ENCODE measurements at regions not wholly inside any gene's neighbourhood (a gene's known extent, or its start where the extent isn't known, plus 50 kb on each side); places are given as distances from the start of the nearest gene placed in this dataset.

DNA sequence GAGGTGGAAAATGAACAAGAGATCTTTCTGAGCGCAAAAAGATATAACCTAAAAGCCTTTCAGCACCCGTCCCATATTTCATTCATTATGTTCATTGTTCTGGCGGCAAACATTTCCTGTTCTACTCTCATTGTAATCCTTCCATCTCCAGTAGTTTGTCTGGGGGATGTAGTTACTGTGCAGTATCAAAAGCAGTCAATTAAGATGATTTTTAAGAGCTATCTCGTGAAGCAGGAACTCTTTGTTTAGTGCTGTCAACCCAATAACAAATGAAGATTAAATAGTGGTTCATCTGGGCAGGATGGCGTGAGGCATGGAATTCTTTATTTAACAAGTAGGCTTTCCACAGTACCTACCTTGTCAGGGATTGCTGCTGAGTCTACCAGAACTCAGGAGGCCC is 876.7 kb downstream of the HACE1 start:
- TF ChIP-seq, protein P1, sequence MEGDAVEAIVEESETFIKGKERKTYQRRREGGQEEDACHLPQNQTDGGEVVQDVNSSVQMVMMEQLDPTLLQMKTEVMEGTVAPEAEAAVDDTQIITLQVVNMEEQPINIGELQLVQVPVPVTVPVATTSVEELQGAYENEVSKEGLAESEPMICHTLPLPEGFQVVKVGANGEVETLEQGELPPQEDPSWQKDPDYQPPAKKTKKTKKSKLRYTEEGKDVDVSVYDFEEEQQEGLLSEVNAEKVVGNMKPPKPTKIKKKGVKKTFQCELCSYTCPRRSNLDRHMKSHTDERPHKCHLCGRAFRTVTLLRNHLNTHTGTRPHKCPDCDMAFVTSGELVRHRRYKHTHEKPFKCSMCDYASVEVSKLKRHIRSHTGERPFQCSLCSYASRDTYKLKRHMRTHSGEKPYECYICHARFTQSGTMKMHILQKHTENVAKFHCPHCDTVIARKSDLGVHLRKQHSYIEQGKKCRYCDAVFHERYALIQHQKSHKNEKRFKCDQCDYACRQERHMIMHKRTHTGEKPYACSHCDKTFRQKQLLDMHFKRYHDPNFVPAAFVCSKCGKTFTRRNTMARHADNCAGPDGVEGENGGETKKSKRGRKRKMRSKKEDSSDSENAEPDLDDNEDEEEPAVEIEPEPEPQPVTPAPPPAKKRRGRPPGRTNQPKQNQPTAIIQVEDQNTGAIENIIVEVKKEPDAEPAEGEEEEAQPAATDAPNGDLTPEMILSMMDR (IDR thresholded peaks at IDR 0.05), result no peak
- no peak for TF ChIP-seq POLR2A (IDR thresholded peaks at IDR 0.05)
